Epidermal melanocyte (primary cell): ENCODE measurements at regions not wholly inside any gene's neighbourhood (a gene's known extent, or its start where the extent isn't known, plus 50 kb on each side); places are given as distances from the start of the nearest gene placed in this dataset.
"Not testable (repeated sequence)": the region's sequence is repeated elsewhere in the genome, so short reads cannot be mapped to it uniquely, and the experiment has no call there.

Experiments
- DNase-seq: peaks from one replicate; pipeline ENCODE4 v3.0.0; 2011; ENCODE audit warnings: low spot score; ENCODE audit not compliant: insufficient read length

DNA sequence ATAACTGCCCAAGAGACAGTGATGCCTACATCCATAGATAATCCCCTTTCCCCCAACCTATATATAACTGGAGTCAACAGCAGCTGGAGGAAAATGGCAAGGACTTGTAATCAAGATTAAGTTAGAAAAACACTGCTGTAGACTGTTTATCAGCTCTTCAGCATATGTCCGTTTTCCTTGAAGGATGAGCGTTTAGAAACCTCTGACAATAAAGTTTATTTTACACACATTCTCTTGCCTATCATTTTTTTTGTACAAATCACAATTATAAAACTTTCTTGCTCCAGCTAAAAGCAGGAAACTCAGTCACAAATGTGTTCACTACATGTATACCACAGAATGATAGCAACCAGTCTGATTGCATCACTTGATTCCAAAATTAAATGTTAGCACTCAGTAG, 50.8 kb downstream of the PPIAL4G start:
- not testable (repeated sequence) for DNase-seq

DNA sequence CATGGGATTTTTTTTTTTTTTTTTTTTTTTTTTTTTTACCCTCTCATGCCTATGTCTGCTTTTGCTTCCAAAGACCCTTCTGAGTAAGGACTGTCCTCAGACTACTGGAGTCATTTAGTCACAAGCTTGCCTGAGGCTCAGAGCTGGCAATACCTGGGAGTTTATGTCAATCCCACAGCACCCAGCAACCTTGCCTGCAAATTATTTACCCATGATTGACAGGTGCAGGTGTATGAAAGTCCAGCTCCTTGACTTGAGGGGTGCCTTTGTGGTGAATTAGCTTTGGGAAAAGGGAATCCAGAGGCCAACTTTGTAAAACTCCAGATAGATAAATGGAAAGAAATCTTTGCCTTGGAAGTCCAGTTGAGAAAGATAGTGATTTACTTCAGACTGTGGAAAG, 53.2 kb downstream of the PPIAL4G start:
- DNase-seq = not testable (repeated sequence)

DNA sequence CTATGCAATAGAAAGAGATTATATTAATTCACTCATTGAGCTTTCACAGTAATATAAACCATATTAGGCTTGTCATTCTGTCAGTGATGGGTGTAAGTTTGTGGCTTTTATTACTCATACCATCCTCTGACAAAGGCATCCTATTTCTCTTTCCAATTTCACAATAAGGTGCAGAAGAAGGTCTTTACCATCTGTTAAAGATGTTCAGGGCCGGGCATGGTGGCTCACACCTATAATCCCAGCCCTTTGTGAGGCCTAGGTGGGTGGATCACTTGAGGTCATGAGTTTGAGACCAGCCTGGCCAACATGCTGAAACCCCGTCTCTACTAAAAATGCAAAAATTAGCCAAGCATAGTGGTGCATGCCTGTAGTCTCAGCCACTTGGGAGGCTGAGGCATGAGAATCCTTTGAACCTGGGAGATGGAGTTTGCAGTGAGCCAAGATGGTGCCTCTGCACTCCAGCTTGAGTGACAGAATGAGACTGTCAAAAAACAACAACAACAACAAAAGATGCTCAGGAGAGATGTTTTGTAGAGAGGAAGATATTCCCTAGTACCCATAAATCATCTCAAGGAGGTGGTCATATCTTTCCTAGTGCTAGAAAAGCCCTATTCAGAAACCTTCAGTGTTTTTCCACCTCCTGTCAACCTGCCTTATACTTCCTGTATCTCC, 56.0 kb downstream of the PPIAL4G start:
- not testable (repeated sequence) for DNase-seq

DNA sequence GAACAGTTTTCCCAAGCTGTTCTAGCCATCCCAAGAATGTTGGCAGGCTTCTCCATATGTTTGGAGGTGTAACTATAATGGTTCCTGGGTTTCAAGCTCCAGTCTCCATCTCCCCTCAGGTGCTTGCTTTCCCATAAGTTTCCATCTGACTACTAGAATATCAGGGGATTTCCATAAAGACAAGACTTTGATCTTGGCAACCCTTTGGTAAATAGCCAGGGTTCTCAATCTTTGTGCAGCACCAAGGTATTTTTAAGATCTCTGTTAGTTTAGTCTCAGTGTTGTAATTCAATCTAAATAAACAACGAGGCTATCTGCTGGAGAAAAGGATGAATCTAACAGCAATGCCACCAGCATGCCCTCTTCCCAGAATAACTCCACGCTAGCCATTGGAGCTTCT, 56.7 kb downstream of the PPIAL4G start:
- not testable (repeated sequence) for DNase-seq

DNA sequence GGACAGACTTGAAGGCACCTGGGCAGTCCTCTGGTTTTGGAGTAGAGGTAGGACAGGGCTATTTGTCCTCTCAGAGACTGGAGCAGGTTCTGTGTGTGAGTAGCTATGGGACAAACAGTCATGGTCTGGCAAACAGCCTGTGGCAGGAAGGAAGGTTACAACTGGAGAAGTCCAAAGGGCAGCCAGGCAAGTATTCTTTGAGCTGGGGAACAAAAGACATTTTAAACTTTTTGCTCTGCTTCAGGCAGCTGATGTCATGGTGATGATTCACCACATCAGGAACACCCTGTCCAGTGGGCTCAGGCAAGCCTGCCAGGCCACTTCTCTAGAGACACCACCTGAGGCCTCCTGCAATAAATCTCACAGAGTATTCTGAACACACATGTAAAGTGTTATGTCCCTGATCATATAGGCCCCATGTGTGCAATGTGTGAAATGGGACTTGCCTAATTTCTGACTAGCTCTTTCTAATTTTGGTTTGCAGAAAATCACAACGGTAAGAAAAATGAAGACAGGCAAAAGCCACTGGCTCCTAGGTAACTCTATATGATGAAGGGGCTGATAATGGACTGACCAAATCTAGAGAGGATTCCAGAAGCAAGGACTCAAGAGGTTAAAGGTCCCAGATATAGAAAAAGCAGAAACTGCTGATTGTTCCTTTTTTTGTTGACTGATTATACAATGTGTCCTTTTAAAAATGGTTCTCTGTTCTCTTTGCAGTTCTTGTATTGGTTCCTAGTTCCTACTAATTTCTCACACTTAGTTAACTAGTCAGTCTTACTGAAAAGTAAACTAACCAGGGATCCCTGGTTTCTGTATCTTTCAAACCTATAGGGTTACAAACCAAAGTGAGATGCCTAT, 58.7 kb downstream of the PPIAL4G start:
- not testable (repeated sequence) for DNase-seq

DNA sequence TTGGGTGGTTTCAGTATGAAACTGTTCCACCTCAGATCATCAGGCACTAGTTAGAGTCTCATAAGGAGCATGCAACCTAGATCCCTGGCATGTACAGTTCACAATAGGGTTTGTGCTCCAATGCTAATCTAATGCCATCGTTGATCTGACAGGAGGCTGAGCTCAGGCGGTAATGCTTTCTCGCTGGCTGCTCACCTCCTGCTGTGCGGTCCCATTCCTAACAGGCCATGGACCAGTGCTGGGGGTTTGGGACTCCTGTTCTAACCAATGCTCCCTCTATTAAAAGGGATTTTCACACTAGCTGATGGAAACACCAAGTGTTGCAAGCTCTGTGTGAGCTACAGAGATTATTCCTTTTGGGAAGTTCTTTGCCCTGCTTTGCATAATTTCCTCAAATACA, 60.2 kb downstream of the PPIAL4G start:
- DNase-seq = not testable (repeated sequence)

DNA sequence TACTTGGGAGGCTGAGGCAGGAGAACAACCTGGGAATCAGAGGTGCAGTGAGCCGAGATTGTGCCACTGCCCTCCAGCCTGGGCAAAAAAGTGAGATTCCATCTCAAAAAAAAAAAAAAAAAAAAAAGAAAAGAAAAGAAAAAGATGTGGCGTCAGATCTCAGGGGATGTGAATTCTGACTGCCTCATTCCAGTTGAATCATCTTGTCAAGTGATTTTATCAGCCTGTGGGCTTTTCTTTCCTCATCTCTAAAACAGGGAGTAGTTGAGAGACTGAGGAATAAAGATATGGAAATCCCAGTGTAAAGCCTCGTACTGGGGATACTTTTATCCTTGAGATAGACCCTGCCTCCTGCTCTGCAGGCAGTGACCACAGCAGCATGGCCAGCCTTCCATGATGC, 65.9 kb downstream of the PPIAL4G start:
- not testable (repeated sequence) for DNase-seq

DNA sequence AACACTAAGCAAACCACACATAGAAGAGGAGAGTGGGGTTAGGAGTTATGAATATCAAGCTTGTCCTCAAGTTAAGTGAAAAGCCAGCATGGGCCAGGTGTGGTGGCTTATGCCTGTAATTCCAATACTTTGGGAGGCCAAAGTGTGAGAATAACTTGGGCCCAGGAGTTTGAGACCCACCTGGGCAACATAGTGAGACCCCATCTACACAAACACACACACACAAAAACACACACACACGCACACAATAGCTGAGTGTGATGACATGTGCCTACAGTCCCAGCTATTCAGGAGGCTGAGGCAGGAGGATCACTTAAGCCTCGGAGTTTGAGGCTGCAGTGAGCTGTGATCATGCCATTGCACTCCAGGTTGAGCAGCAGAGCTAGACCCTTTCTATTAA, 69.7 kb downstream of the PPIAL4G start:
- not testable (repeated sequence) for DNase-seq

DNA sequence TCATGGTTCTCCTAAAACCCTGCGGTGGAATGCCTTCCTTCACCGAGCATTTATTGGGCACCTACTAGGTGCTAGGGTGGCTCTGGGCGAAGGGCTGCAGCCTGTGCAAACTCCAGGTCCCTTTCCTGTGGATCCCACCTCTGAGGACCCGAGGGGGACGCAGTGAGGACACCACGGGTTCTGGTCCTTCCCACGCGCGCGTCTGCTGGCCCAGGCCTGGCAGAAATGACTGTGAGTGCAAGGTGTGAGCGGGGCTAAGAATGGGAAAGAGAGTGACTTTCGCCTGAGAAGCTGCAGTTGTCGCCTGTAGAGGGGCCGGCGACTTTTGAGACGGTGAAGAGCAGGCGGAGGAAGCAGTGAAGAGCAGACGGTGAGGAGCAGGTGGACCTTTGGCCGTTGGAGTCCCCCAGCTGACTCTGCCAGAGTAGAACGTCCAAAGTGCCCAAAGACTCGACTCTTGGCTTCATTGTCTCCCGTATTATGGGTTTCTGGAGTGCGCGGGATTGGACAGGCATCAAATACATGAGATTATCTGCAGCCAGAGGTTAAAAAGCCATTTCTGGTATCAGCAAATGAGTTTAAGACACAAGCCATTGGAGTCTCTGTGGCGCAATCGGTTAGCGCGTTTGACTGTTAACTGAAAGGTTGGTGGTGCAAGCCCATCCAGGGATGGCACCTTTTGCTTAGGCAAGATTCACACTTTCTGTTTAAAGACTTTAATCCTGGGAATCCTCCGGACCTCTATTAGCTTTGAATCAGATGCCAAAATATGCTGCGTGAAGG, 78.1 kb downstream of the PPIAL4G start:
- DNase-seq = not testable (repeated sequence)

DNA sequence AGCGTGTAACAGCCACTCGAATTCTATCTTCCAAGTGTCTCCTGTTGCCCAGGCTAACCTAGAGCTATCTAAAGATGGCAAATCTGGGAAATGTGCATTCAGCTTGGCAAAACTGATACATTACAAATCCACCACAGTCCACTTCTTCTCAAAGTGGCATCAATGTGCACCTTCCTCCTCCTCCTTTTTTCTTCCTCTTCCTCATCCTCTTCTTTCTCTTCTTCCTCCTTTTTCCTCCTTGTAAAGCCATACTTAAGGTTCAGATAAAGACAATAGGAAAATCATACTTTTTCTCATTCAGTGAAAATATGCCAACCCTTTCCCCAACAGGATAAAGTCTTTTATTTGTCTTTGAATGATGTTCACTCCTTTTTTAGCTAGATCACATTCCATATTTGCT, 79.2 kb downstream of the PPIAL4G start:
- not testable (repeated sequence) for DNase-seq

DNA sequence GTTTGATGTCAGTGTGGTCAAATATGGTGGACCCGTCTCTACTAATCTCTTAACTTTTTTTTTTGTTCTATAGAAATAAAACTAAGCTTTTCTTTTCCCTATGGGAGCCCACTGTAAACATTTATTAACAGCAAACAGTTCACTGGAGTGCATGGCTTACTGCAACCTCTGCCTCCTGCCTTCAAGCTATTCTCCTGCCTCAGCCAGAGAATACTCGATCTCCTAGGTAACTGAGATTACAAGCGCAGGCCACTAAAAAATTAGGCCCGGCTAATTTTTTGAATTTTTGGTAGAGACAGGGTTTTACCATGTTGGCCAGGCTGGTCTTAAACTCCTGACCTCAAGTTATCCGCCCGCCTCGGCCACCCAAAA, 80.0 kb downstream of the PPIAL4G start:
- not testable (repeated sequence) for DNase-seq

DNA sequence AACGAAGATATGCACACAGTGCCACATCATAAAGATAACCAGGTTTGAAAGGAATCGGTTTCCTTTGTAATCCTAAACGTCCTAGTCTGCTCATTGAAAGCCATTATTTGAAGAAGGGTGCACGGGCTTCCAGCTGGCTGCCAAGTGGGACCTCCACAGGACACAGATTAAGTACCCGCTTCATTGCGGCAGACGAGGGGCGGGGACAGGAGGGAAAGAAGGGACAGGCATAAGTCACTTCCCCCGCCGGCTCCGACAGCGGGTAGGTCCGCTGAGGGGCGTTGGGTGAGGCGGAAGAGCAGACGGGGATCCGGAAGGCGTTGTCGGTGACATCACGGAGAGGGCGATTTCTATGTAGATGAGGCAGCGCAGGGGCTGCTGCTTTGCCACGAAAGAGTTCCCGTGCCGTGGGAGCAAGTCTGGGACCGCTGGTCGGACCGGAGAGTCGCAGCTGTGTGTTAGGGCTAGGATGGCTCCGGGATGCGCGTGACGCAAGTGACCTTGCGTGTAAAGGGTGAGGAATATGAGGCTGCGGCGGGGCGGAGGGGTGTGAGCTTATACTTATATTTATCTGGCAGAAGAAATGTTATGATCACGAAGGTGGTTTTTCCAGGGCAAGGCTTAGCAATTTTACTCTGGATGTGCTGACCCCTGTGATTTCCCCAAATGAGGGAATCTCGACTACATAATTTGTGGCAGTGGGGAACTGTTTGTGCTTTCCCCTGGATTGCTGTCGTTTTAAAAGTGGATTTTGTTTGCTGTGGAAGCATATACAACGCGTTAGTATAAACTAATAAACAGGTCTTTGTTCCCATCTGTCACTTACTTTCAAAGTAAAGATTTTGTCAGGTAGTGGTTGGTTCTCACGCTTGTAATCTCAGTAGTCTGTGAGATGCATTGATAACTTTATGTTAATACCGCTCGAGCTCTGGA, 80.7 kb downstream of the PPIAL4G start:
- not testable (repeated sequence) for DNase-seq

DNA sequence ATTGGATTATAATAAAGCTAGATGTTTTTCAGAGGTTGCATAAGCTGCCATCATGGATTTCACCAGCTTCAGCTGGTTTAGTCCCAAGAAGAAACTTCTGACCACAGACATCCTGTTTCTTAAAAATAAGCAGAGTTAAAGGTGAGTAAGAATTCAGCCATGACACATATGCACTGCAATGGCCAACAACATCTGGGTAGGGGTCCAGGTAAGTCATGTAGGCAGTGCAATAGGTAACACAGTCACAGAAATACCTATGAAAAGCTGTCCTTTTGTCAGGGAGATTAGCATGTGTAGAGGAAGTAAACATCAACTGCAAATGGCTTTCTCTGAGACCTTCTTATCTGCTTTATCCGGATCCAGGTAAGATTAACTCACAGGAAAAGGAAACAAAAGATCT, 85.6 kb downstream of the PPIAL4G start:
- DNase-seq = not testable (repeated sequence)

DNA sequence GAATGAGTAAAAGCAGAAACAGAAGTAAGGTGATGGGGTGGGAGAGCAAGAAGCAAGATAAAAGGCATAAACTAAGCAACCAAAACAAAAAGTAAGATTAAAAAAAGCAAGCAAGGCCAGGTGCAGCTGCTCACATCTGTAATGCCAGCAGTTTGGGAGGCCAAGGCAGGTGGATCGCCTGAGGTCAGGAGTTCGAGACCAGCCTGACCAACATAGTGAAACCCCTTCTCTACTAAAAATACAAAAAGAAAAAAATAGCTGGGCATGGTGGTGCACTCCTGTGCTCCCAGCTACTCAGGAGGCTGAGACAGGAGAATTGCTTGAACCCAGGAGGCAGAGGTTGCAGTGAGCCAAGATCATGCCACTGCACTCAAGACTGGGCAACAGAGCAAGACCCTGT, 90.6 kb downstream of the PPIAL4G start:
- not testable (repeated sequence) for DNase-seq

DNA sequence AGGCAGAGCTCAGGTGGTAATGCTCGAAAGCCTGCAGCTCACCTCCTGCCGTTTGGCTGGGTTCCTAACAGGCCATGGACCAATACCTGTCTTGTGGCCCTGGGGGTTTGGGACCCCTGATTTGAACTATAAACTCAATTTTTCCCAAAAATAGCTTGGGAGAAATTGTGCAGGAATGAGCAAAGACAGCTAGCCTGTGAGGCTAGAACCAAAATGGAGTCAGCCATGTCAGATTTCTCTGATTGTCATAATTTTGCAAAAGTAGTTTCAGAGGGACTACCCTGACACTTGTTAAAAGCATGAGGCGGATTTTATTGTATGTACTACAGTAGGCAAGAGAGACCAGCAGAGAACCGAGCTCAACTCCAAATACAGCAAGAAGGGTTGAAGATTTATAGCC, 91.8 kb downstream of the PPIAL4G start:
- DNase-seq = not testable (repeated sequence)

DNA sequence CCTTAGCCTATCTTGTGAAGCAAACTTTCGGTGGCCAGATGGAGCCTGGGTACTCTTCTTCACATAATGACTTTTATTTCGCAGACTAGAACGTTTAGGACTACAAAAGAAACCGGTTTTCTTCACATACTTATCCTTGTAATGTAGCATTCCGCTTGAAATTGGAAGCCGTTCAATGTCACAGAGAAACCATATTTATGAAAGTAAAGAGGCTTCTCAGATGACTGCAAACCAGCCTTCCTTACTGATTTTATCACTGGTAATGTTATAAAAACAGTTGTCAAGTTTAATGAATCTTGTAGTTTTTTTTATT, 94.1 kb downstream of the PPIAL4G start:
- DNase-seq = no peak

DNA sequence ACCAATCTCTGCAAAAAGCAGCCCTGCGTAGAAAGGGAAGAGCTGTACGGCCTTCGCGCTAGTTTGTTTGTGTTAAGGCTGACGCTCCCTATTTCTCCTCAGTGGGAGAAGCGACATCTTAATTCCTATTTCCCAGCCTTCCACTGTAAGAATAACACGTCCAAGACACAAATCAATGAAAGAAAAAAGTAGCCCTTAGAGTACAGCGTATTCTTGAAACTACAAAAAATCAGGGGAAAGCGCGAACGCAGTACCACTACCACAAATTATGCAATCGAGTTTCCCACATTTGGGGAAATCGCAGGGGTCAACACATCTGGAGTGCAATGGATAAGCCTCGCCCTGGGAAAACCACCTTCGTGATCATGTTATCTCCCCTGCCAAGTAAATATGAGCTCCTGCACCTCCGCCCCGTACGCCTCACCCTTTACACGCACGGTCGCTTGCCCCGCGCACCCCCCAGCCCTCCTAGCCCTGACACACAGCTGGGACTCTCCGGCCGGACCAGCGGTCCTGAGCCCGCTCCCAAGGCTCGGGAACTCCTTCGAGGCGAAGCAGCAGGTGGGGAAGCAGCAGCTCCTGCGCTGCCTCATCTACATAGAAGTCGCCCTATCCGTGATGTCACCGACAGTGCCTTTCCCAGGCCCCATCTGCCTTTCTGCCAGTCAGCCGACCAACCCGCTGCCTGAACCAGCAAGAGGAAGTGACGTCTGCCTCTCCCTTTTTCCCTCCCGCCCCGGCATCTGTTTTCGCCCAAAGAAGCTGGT, 94.7 kb downstream of the PPIAL4G start:
- peak; percentile 84 for DNase-seq

DNA sequence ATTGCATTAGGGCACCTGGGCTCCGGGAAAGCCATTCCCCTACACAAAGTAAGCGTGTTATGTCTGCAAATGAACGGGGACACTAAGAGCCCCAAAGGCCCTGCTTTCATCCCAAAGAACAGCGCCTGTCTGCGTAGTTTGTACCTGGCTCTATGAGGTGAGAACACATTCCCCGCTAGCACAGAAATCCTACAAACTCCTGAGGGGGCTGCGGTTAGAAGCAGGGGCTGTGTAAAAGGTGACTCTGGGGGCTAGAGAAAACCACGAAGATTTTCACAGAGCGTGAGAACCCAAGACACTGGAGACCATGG, 95.2 kb downstream of the PPIAL4G start:
- DNase-seq = not testable (repeated sequence)

DNA sequence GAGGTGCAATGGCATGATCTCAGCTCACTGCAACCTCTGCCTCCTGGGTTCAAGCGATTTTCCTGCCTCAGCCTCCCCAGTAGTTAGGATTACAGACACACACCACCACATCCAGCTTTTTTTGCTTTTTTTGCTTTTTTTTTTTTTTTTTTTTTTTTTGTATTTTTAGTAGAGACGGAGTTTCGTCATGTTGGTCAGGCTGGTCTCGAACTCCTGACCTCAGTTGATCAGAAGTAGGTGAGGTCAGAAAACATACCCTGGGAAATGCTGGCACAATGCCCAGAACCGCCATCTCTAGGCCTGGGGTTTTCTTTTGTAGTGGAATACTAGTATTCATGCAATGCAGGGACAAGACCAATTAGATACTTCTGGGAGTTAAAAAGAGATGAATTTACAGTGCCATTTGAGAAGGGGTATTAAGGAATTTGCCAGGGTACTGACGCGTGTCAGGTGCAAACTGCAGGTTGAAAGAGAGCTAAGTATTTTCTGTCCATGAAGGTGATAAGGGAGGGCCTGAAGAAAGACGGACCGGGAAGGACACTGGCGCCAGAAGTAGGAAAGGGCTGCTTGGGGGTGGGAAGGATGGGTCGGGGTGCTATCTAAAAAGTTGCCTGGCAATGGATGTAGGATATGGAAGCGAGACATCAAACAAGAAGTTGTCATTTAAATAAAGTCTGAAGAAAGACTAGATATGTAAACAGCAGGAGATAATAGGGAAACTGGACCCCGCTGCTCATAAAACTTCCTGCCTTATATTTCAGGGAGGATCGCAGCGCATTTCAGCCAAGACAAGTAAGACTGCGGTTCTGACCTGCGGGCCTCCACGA, 95.8 kb downstream of the PPIAL4G start:
- not testable (repeated sequence) for DNase-seq

DNA sequence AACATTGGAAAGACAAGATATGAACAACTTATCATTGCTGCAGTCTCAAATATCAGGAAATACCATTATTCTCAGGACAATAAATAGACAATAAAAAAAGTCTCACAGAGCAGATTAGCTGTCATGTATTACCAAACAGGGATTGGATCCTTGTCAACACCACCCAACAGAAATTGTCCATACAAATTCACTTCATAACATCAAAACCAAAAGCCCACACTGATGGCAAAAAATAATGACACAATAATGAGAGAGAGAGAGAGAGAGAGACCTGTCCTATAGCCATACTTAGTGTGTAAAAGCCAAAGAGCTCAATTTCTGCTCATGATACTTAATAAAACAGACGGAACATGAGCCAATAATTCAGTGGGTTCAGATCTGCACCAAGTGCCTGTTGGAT, 96.5 kb downstream of the PPIAL4G start:
- DNase-seq = no peak
